WTC11 (cell line): ENCODE measurements at regions not wholly inside any gene's neighbourhood (a gene's known extent, or its start where the extent isn't known, plus 50 kb on each side); places are given as distances from the start of the nearest gene placed in this dataset.

Experiments
- ATAC-seq: fragments of 200-7000 bp; cut with Tn5 transposase; 2 replicates; pipeline ENCODE4 v1.10.0; 2021; ENCODE audit warnings: mild to moderate bottlenecking, moderate library complexity
- CTCF ChIA-PET: fragments of 300-600 bp; sonication (Branson Sonifier 250); formaldehyde crosslinking; loops from one replicate; lab custom pipeline; 2021; ENCODE audit warnings: antibody characterized with exemption; lab: Charles Lee
- POLR2A ChIA-PET: fragments of 350-600 bp; sonication (Branson Sonifier 250); formaldehyde crosslinking; loops from one replicate; lab custom pipeline; 2021; ENCODE audit warnings: antibody characterized with exemption; lab: Charles Lee
- DNase-seq: peaks from one replicate; pipeline ENCODE4 v3.0.0; 2021; ENCODE audit warnings: low spot score
- H3K27ac Mint-ChIP-seq: 2 replicates; pipeline ENCODE4 v1.8.0; 2021; ENCODE audit warnings: mixed read lengths
- H3K27me3 Mint-ChIP-seq: 2 replicates; pipeline ENCODE4 v1.8.0; 2021; ENCODE audit warnings: low read depth, mild to moderate bottlenecking, moderate library complexity, mixed read lengths
- H3K36me3 Mint-ChIP-seq: 2 replicates; pipeline ENCODE4 v1.8.0; 2021; ENCODE audit warnings: mixed read lengths
- H3K4me1 Mint-ChIP-seq: 2 replicates; pipeline ENCODE4 v1.8.0; 2022; ENCODE audit warnings: mixed read lengths
- H3K4me3 Mint-ChIP-seq: 2 replicates; pipeline ENCODE4 v1.8.0; 2021; ENCODE audit warnings: mild to moderate bottlenecking, moderate library complexity, mixed read lengths
- H3K9me3 Mint-ChIP-seq: 2 replicates; pipeline ENCODE4 v1.8.0; 2021; ENCODE audit warnings: mixed read lengths
- ATF2 ChIP-seq: sonication (generic); formaldehyde crosslinking; IDR thresholded peaks from 2 replicates; pipeline ENCODE4 v1.8.1; 2022; ENCODE audit warnings: low read depth, missing genetic modification reagents, borderline replicate concordance
- ELF4 ChIP-seq: sonication (generic); formaldehyde crosslinking; IDR thresholded peaks from 2 replicates; pipeline ENCODE4 v1.8.1; 2022; ENCODE audit warnings: low read depth, mild to moderate bottlenecking, moderate library complexity, missing genetic modification reagents
- EMX1 ChIP-seq: fragments of 250-450 bp; sonication (Bioruptor Pico); IDR thresholded peaks from 2 replicates; pipeline ENCODE4 v1.8.0; 2021; ENCODE audit warnings: mild to moderate bottlenecking
- ESRRA ChIP-seq: sonication (generic); formaldehyde crosslinking; IDR thresholded peaks from 2 replicates; pipeline ENCODE4 v1.8.1; 2022; ENCODE audit warnings: mild to moderate bottlenecking, missing genetic modification reagents, borderline replicate concordance
- FOXJ3 ChIP-seq: sonication (generic); formaldehyde crosslinking; IDR thresholded peaks from 2 replicates; pipeline ENCODE4 v1.9.0; 2021; ENCODE audit warnings: missing genetic modification reagents, mild to moderate bottlenecking, borderline replicate concordance
- FOXK1 ChIP-seq: sonication (generic); formaldehyde crosslinking; IDR thresholded peaks from 2 replicates; pipeline ENCODE4 v1.8.0; 2022; ENCODE audit warnings: mild to moderate bottlenecking, moderate library complexity, missing genetic modification reagents
- NFATC4 ChIP-seq: fragments of 250-450 bp; sonication (Bioruptor Pico); IDR thresholded peaks from 2 replicates; pipeline ENCODE4 v1.9.0; 2021; ENCODE audit warnings: mild to moderate bottlenecking
- NFE2L1 ChIP-seq: sonication (generic); formaldehyde crosslinking; IDR thresholded peaks from 2 replicates; pipeline ENCODE4 v1.8.1; 2023; ENCODE audit warnings: missing genetic modification reagents
- PRRX2 ChIP-seq: fragments of 250-450 bp; sonication (Bioruptor Pico); IDR thresholded peaks from 2 replicates; pipeline ENCODE4 v1.8.0; 2021; ENCODE audit warnings: mild to moderate bottlenecking
- SP1 ChIP-seq: sonication (generic); formaldehyde crosslinking; conservative IDR thresholded peaks from 2 replicates; pipeline ENCODE4 v1.8.1; 2022; ENCODE audit warnings: missing genetic modification reagents
- ZNF138 ChIP-seq: sonication (generic); formaldehyde crosslinking; conservative IDR thresholded peaks from 2 replicates; pipeline ENCODE4 v1.8.1; 2022; ENCODE audit warnings: mild to moderate bottlenecking, moderate library complexity, missing genetic modification reagents
- ZNF219 ChIP-seq: sonication (generic); formaldehyde crosslinking; IDR thresholded peaks from 2 replicates; pipeline ENCODE4 v1.8.0; 2023; ENCODE audit warnings: missing genetic modification reagents, mild to moderate bottlenecking, borderline replicate concordance
- ZNF263 ChIP-seq: sonication (generic); formaldehyde crosslinking; IDR thresholded peaks from 2 replicates; pipeline ENCODE4 v1.8.1; 2022; ENCODE audit warnings: low read depth, mild to moderate bottlenecking, moderate library complexity, missing genetic modification reagents
- ZNF396 ChIP-seq: fragments of 250-450 bp; sonication (Bioruptor Pico); IDR thresholded peaks from 2 replicates; pipeline ENCODE4 v1.8.0; 2021; ENCODE audit warnings: mild to moderate bottlenecking, moderate library complexity, borderline replicate concordance
- ZNF425 ChIP-seq: fragments of 250-450 bp; sonication (Bioruptor Pico); conservative IDR thresholded peaks from 2 replicates; pipeline ENCODE4 v1.9.0; 2021; ENCODE audit warnings: mild to moderate bottlenecking
- ZNF512 ChIP-seq: sonication (generic); formaldehyde crosslinking; IDR thresholded peaks from 2 replicates; pipeline ENCODE4 v1.8.1; 2022; ENCODE audit warnings: missing genetic modification reagents, borderline replicate concordance
- TF ChIP-seq, protein P1 (sequence below): sonication (generic); formaldehyde crosslinking; conservative IDR thresholded peaks from 2 replicates; pipeline ENCODE4 v1.8.1; 2022; ENCODE audit warnings: mild to moderate bottlenecking, missing genetic modification reagents
- TF ChIP-seq, protein P2 (sequence below): sonication (generic); formaldehyde crosslinking; IDR thresholded peaks from 2 replicates; pipeline ENCODE4 v1.8.0; 2023; ENCODE audit warnings: missing genetic modification reagents, mild to moderate bottlenecking, borderline replicate concordance
- TF ChIP-seq, protein P3 (sequence below): fragments of 250-450 bp; sonication (Bioruptor Pico); IDR thresholded peaks from 2 replicates; pipeline ENCODE4 v2.1.2; 2022; ENCODE audit warnings: mild to moderate bottlenecking, moderate library complexity
- TF ChIP-seq, protein P4 (sequence below): sonication (generic); formaldehyde crosslinking; IDR thresholded peaks from 2 replicates; pipeline ENCODE4 v1.8.0; 2022; ENCODE audit warnings: mild to moderate bottlenecking, missing genetic modification reagents

GRCh38 chr22:47928631-47929030 lies 1166.2 kb downstream of the TBC1D22A start:
- POLR2A ChIA-PET = no interaction called here
- no peak for TF ChIP-seq NFATC4 (CRISPR knock-in tag)
- TF ChIP-seq ZNF425 (CRISPR knock-in tag) = no peak
- no peak for TF ChIP-seq ZNF512 (CRISPR knock-in tag)
- TF ChIP-seq EMX1 (CRISPR knock-in tag) = no peak
- no peak for TF ChIP-seq SP1 (CRISPR knock-in tag)
- TF ChIP-seq ZNF138 (CRISPR knock-in tag) = no peak
- no peak for TF ChIP-seq FOXK1 (CRISPR knock-in tag)
- peaks cover 5% of the 10 kb centered on the region for H3K27me3 Mint-ChIP-seq
- peaks cover 47% of the 10 kb centered on the region for H3K9me3 Mint-ChIP-seq
- no peak overlapping the region for H3K27ac Mint-ChIP-seq
- DNase-seq = no peak
- peaks cover 10% of the 10 kb centered on the region; the same call in 1 of the 2 replicates for H3K36me3 Mint-ChIP-seq
- no peak overlapping the region for H3K4me3 Mint-ChIP-seq
- ATAC-seq = no peak
- CTCF ChIA-PET = no interaction called here
- 0 out of 2 replicates have a peak, but pooled peaks cover 3% of the 10 kb centered on the region for H3K4me1 Mint-ChIP-seq

GRCh38 chr22:47927648-47928210 lies 1165.3 kb downstream of the TBC1D22A start:
- Mint-ChIP-seq H3K4me1 (0 out of 2 replicates have a peak, but pooled peaks cover 3% of the 10 kb centered on the region), H3K27me3 (peaks cover 4% of the 10 kb centered on the region), H3K27ac (no peak overlapping the region), H3K4me3 (no peak overlapping the region), H3K36me3 (peaks cover 11% of the 10 kb centered on the region; the same call in 1 of the 2 replicates), H3K9me3 (peaks cover 47% of the 10 kb centered on the region)
- ChIA-PET CTCF (interaction anchor here (0.7 kb wide), 1 partner anchor 198 kb away, joined by 4 read pairs; no protein-coding TSS in a partner anchor), POLR2A (no interaction called here)
- no peak for ATAC-seq
- no peak for DNase-seq
- TF ChIP-seq NFE2L1 = no peak
- no peak for TF ChIP-seq ZNF396 (CRISPR knock-in tag)
- TF ChIP-seq, protein P1, sequence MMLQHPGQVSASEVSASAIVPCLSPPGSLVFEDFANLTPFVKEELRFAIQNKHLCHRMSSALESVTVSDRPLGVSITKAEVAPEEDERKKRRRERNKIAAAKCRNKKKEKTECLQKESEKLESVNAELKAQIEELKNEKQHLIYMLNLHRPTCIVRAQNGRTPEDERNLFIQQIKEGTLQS (CRISPR knock-in tag) = no peak
- TF ChIP-seq, protein P2, sequence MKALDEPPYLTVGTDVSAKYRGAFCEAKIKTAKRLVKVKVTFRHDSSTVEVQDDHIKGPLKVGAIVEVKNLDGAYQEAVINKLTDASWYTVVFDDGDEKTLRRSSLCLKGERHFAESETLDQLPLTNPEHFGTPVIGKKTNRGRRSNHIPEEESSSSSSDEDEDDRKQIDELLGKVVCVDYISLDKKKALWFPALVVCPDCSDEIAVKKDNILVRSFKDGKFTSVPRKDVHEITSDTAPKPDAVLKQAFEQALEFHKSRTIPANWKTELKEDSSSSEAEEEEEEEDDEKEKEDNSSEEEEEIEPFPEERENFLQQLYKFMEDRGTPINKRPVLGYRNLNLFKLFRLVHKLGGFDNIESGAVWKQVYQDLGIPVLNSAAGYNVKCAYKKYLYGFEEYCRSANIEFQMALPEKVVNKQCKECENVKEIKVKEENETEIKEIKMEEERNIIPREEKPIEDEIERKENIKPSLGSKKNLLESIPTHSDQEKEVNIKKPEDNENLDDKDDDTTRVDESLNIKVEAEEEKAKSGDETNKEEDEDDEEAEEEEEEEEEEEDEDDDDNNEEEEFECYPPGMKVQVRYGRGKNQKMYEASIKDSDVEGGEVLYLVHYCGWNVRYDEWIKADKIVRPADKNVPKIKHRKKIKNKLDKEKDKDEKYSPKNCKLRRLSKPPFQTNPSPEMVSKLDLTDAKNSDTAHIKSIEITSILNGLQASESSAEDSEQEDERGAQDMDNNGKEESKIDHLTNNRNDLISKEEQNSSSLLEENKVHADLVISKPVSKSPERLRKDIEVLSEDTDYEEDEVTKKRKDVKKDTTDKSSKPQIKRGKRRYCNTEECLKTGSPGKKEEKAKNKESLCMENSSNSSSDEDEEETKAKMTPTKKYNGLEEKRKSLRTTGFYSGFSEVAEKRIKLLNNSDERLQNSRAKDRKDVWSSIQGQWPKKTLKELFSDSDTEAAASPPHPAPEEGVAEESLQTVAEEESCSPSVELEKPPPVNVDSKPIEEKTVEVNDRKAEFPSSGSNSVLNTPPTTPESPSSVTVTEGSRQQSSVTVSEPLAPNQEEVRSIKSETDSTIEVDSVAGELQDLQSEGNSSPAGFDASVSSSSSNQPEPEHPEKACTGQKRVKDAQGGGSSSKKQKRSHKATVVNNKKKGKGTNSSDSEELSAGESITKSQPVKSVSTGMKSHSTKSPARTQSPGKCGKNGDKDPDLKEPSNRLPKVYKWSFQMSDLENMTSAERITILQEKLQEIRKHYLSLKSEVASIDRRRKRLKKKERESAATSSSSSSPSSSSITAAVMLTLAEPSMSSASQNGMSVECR = no peak
- TF ChIP-seq ESRRA (CRISPR knock-in tag) = no peak
- no peak for TF ChIP-seq ATF2 (CRISPR knock-in tag)
- TF ChIP-seq FOXJ3 (CRISPR knock-in tag) = no peak
- TF ChIP-seq ZNF512 (CRISPR knock-in tag) = no peak
- TF ChIP-seq ZNF219 = no peak
- no peak for TF ChIP-seq PRRX2
- TF ChIP-seq, protein P3, sequence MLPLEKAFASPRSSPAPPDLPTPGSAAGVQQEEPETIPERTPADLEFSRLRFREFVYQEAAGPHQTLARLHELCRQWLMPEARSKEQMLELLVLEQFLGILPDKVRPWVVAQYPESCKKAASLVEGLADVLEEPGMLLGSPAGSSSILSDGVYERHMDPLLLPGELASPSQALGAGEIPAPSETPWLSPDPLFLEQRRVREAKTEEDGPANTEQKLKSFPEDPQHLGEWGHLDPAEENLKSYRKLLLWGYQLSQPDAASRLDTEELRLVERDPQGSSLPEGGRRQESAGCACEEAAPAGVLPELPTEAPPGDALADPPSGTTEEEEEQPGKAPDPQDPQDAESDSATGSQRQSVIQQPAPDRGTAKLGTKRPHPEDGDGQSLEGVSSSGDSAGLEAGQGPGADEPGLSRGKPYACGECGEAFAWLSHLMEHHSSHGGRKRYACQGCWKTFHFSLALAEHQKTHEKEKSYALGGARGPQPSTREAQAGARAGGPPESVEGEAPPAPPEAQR (CRISPR knock-in tag) = no peak
- TF ChIP-seq, protein P4, sequence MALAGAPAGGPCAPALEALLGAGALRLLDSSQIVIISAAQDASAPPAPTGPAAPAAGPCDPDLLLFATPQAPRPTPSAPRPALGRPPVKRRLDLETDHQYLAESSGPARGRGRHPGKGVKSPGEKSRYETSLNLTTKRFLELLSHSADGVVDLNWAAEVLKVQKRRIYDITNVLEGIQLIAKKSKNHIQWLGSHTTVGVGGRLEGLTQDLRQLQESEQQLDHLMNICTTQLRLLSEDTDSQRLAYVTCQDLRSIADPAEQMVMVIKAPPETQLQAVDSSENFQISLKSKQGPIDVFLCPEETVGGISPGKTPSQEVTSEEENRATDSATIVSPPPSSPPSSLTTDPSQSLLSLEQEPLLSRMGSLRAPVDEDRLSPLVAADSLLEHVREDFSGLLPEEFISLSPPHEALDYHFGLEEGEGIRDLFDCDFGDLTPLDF (CRISPR knock-in tag) = no peak
- TF ChIP-seq ELF4 = no peak
- no peak for TF ChIP-seq ZNF263 (CRISPR knock-in tag)
